GM23338 (cell line): ENCODE measurements at regions not wholly inside any gene's neighbourhood (a gene's known extent, or its start where the extent isn't known, plus 50 kb on each side); places are given as distances from the start of the nearest gene placed in this dataset.

Experiments used
- EZH2 ChIP-seq: fragments of 200-600 bp; sonication (generic); IDR thresholded peaks from one replicate; pipeline ENCODE4 v1.8.0; 2017; ENCODE audit warnings: antibody characterized with exemption, mild to moderate bottlenecking, low read depth; ENCODE audit not compliant: unreplicated experiment
- EZH2phosphoT487 ChIP-seq: fragments of 200-600 bp; sonication (generic); IDR thresholded peaks from one replicate; pipeline ENCODE4 v1.8.1; 2018; ENCODE audit warnings: antibody characterized with exemption; ENCODE audit not compliant: unreplicated experiment
- POLR2AphosphoS5 ChIP-seq: IDR thresholded peaks from 2 replicates; pipeline ENCODE4 v1.6.1; 2016; ENCODE audit warnings: antibody characterized with exemption, low read depth
- ZNF114 ChIP-seq: fragments of 250-450 bp; sonication (Bioruptor Pico); IDR thresholded peaks from 2 replicates; pipeline ENCODE4 v1.5.0; 2020; ENCODE audit warnings: mild to moderate bottlenecking, moderate library complexity
- TF ChIP-seq, protein P1 (sequence below), 2 experiments: fragments of 200-600 bp in 1 of 2; sonication (generic) in 1 of 2; conservative IDR thresholded peaks; 2 replicates each; pipeline versions ENCODE4 v1.5.1 to v1.6.1; 2016 to 2017; ENCODE audit warnings: antibody characterized with exemption in 2 of 2, low read depth in 2 of 2, mild to moderate bottlenecking in 2 of 2, moderate library complexity in 1 of 2
- TF ChIP-seq, protein P2 (sequence below): IDR thresholded peaks from one replicate; pipeline ENCODE4 v1.6.1; 2018; ENCODE audit warnings: antibody characterized with exemption; ENCODE audit not compliant: unreplicated experiment

GRCh38 chr18:60099709-60100108 lies 199.9 kb downstream of the PMAIP1 start:
- TF ChIP-seq, protein P1, sequence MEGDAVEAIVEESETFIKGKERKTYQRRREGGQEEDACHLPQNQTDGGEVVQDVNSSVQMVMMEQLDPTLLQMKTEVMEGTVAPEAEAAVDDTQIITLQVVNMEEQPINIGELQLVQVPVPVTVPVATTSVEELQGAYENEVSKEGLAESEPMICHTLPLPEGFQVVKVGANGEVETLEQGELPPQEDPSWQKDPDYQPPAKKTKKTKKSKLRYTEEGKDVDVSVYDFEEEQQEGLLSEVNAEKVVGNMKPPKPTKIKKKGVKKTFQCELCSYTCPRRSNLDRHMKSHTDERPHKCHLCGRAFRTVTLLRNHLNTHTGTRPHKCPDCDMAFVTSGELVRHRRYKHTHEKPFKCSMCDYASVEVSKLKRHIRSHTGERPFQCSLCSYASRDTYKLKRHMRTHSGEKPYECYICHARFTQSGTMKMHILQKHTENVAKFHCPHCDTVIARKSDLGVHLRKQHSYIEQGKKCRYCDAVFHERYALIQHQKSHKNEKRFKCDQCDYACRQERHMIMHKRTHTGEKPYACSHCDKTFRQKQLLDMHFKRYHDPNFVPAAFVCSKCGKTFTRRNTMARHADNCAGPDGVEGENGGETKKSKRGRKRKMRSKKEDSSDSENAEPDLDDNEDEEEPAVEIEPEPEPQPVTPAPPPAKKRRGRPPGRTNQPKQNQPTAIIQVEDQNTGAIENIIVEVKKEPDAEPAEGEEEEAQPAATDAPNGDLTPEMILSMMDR (conservative IDR thresholded peaks at IDR 0.05; ENCODE audit: low read depth in 2 of 2), result no peak
- TF ChIP-seq ZNF114, result no peak
- TF ChIP-seq EZH2, result no peak
- TF ChIP-seq EZH2phosphoT487, result no peak
- TF ChIP-seq POLR2AphosphoS5, result no peak
- TF ChIP-seq, protein P2, sequence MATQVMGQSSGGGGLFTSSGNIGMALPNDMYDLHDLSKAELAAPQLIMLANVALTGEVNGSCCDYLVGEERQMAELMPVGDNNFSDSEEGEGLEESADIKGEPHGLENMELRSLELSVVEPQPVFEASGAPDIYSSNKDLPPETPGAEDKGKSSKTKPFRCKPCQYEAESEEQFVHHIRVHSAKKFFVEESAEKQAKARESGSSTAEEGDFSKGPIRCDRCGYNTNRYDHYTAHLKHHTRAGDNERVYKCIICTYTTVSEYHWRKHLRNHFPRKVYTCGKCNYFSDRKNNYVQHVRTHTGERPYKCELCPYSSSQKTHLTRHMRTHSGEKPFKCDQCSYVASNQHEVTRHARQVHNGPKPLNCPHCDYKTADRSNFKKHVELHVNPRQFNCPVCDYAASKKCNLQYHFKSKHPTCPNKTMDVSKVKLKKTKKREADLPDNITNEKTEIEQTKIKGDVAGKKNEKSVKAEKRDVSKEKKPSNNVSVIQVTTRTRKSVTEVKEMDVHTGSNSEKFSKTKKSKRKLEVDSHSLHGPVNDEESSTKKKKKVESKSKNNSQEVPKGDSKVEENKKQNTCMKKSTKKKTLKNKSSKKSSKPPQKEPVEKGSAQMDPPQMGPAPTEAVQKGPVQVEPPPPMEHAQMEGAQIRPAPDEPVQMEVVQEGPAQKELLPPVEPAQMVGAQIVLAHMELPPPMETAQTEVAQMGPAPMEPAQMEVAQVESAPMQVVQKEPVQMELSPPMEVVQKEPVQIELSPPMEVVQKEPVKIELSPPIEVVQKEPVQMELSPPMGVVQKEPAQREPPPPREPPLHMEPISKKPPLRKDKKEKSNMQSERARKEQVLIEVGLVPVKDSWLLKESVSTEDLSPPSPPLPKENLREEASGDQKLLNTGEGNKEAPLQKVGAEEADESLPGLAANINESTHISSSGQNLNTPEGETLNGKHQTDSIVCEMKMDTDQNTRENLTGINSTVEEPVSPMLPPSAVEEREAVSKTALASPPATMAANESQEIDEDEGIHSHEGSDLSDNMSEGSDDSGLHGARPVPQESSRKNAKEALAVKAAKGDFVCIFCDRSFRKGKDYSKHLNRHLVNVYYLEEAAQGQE, result no peak
